Prostate gland (tissue), 2 donors: ENCODE measurements at regions not wholly inside any gene's neighbourhood (a gene's known extent, or its start where the extent isn't known, plus 50 kb on each side); places are given as distances from the start of the nearest gene placed in this dataset.

Experiments
- DNase-seq: peaks from one replicate; pipeline ENCODE4 v3.0.0-alpha.2; 2019; ENCODE audit warnings: low spot score
- H3K27ac ChIP-seq, 2 donors: fragments of 200-600 bp; sonication (generic); 2 replicates each; pipeline ENCODE4 v1.5.1; 2017 to 2019
- H3K27me3 ChIP-seq: fragments of 200-600 bp; sonication (generic); replicated peaks from 2 replicates; pipeline ENCODE4 v1.5.1; 2019; ENCODE audit not compliant: insufficient read depth
- H3K36me3 ChIP-seq, 2 donors: fragments of 200-600 bp; sonication (generic); 1 replicate in 1 of 2; 2 replicates in 1 of 2; pipeline versions ENCODE4 v1.5.1 to v1.8.1; 2017 to 2019
- H3K4me1 ChIP-seq: fragments of 200-600 bp; sonication (generic); replicated peaks from 2 replicates; pipeline ENCODE4 v1.5.1; 2019
- H3K4me3 ChIP-seq, 2 donors: fragments of 200-600 bp; sonication (generic); 2 replicates each; pipeline ENCODE4 v1.5.1; 2017 to 2019
- H3K9me3 ChIP-seq: fragments of 200-600 bp; sonication (generic); 2 replicates; pipeline ENCODE4 v1.5.1; 2017
- POLR2A ChIP-seq: fragments of 450-650 bp; IDR thresholded peaks from one replicate; pipeline ENCODE4 v1.6.1; 2016; ENCODE audit warnings: antibody characterized with exemption, mild to moderate bottlenecking
- POLR2AphosphoS5 ChIP-seq: sonication (generic); formaldehyde crosslinking; IDR thresholded peaks from one replicate; pipeline ENCODE4 v1.6.1; 2017; ENCODE audit warnings: antibody characterized with exemption
- WGBS: methylation state at CpG from one replicate; pipeline ENCODE4 v1.1.5; 2018; 5-methylcytosine and 5-hydroxymethylcytosine counted together
- intact Hi-C: fragments of 100-400 bp; cut with DNase I; formaldehyde crosslinking; loops from one replicate; pipeline ENCODE4 v1.14.2; 2022
- TF ChIP-seq, protein P1 (sequence below), 4 experiments: fragments of 200-600 bp in 2 of 4; fragments of 450-650 bp in 2 of 4; sonication (generic) in 2 of 4; IDR thresholded peaks; 1 replicate in 3 of 4; 2 replicates in 1 of 4; pipeline ENCODE4 v1.5.1; 2016 to 2019; ENCODE audit warnings: antibody characterized with exemption in 4 of 4, mild to moderate bottlenecking in 2 of 4, moderate library complexity in 2 of 4

DNA sequence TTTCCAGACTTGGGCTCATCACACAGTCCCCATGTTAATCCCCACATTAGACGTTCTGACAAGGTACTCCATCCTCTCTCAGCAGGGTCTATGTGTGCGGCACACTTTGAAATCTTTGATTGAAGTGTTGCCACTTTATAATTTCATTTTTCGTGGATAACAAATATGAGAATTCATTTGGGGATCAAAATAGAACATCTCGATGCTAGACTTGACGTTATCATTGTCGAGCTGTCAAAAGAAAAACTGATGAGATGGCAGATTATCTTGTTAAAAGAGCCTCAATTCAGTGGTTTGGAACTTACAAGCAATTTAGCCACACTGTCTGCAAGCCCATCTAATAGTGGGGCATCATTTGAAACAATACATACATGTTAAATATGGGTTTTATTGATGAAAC is 91.2 kb upstream of the SULT1C3 start:
- intact Hi-C loops: no loop called here
- WGBS: 86% methylated on average over 6 of the region's 6 CpGs

DNA sequence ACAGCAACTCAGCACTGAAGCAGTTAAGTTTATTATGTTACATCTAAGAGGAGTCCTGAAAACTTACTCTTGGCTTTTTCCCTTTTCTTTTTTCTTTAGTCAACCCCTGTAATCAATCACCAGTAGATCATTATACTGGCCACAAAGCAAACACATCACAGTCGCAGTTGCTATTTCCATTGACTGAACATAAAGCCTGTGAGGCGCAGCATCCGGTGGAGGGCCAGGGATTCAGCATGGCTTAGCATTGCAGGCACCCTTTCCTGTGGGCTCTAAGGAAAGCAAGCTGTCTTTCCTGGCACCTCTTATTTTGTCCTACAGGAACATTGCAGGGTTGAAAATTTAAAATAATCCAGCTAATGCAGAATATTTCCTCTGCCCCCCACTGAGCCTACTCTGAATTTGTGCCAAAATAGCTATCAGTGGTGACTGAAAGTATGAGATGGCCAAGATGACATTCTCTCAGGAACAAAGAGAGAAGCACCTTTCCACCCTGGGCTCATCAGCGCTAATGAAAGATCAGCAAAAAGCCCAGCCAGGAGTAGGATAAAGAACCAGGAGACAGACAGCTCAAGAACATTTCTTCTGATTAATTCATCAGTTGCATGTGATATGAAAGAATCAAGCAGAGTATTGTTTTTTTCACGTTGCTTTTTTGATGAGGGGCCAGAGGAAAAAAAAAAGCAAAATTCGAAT is 85.3 kb upstream of the SULT1C3 start:
- WGBS: 50% methylated on average over 6 of the region's 6 CpGs
- Histone ChIP-seq H3K27ac (no peak overlapping the region), H3K4me1 (no peaks in the 10 kb centered on the region), H3K9me3 (no peaks in the 10 kb centered on the region), H3K4me3 (no peak overlapping the region), H3K36me3 (no peaks in the 10 kb centered on the region), H3K27me3 (no peaks in the 10 kb centered on the region)
- intact Hi-C loops: no loop called here
- TF ChIP-seq POLR2AphosphoS5: no peak
- TF ChIP-seq POLR2A: no peak
- TF ChIP-seq, protein P1, sequence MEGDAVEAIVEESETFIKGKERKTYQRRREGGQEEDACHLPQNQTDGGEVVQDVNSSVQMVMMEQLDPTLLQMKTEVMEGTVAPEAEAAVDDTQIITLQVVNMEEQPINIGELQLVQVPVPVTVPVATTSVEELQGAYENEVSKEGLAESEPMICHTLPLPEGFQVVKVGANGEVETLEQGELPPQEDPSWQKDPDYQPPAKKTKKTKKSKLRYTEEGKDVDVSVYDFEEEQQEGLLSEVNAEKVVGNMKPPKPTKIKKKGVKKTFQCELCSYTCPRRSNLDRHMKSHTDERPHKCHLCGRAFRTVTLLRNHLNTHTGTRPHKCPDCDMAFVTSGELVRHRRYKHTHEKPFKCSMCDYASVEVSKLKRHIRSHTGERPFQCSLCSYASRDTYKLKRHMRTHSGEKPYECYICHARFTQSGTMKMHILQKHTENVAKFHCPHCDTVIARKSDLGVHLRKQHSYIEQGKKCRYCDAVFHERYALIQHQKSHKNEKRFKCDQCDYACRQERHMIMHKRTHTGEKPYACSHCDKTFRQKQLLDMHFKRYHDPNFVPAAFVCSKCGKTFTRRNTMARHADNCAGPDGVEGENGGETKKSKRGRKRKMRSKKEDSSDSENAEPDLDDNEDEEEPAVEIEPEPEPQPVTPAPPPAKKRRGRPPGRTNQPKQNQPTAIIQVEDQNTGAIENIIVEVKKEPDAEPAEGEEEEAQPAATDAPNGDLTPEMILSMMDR (IDR thresholded peaks at IDR 0.05): no peak
- DNase-seq: no peak

More for the DNA sequence above, 91.2 kb upstream of the SULT1C3 start:
- Histone ChIP-seq H3K9me3 (no peaks in the 10 kb centered on the region), H3K36me3 (no peaks in the 10 kb centered on the region), H3K4me3 (no peak overlapping the region), H3K27ac (no peak overlapping the region), H3K4me1 (no peaks in the 10 kb centered on the region), H3K27me3 (no peaks in the 10 kb centered on the region)
- TF ChIP-seq POLR2A (no peak), POLR2AphosphoS5 (no peak)
- TF ChIP-seq, protein P1 (IDR thresholded peaks at IDR 0.05): no peak
- no peak for DNase-seq

DNA sequence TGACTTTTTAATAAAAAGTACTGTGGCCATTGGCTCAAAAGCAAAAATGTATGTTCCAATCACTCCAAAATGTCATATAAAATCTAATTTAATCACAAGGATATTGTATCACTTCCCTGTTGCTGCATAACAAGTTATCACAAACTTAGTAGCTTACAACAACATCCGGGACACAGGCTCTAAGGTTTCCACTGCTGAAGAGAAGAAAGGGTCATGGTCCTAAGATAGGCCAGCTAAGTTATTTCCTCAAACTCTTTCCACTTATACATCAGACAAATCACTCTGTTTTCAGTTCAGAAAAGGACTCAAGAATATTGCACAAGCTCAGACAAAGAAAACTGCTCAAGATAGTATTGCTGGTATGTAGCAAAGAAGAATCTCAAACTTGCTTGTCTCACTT is 78.5 kb upstream of the SULT1C3 start:
- Histone ChIP-seq H3K27ac (no peak overlapping the region), H3K4me1 (no peaks in the 10 kb centered on the region), H3K36me3 (no peaks in the 10 kb centered on the region), H3K27me3 (no peaks in the 10 kb centered on the region), H3K9me3 (no peaks in the 10 kb centered on the region), H3K4me3 (no peak overlapping the region)
- DNase-seq: no peak
- TF ChIP-seq POLR2A (no peak), POLR2AphosphoS5 (no peak)
- TF ChIP-seq, protein P1 (IDR thresholded peaks at IDR 0.05): no peak
- 78% methylated on average over 1 of the region's 1 CpG for whole genome bisulfite sequencing
- intact Hi-C loops: no loop called here

DNA sequence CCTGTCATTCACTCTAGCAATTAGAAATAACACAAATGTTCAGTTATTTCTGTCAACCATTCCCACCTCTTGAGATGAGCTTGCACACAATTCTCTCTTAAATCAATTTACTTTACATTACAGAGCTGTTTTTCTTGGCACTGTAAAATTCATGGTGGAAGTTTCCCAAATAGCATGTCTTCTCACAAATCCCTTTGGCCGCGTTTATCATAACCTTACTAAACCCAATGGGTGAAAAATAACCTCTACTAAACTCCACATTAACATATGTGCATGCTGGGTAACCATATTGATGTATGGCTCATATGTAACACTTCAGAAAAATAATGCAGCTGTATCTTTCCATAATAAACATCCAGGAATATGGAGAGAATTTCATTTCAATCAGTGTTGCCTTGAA is 75.5 kb upstream of the SULT1C3 start:
- Histone ChIP-seq H3K4me1 (no peaks in the 10 kb centered on the region), H3K27me3 (no peaks in the 10 kb centered on the region), H3K9me3 (no peaks in the 10 kb centered on the region), H3K4me3 (no peak overlapping the region), H3K27ac (no peak overlapping the region), H3K36me3 (no peaks in the 10 kb centered on the region)
- DNase-seq: no peak
- WGBS: 41% methylated on average over 2 of the region's 2 CpGs
- TF ChIP-seq POLR2A: no peak
- TF ChIP-seq, protein P1 (IDR thresholded peaks at IDR 0.05): no peak
- no peak for TF ChIP-seq POLR2AphosphoS5
- intact Hi-C loops: no loop called here

DNA sequence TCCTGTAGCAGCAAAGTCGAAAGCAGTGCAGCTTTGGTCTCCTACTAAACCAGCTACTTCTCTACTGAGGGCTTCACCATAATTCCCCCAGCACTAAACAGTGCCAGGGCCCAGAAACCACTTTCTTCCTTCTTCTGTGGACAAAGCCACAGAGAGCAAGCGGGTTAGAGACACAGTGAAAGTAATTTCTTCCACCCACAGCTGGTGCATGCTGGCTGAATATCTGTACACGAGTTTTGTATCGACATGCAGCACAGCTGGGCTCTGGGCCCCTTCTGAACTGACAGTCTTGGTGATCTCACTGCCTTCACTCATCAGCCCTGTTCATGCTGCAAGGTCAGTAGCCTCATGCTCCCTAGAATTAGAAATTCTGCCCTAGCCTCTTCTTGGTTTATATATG is 74.0 kb upstream of the SULT1C3 start:
- H3K27me3 ChIP-seq: no peaks in the 10 kb centered on the region
- WGBS: 79% methylated on average over 4 of the region's 4 CpGs
- H3K9me3 ChIP-seq: no peaks in the 10 kb centered on the region
- intact Hi-C loops: no loop called here
- no peaks in the 10 kb centered on the region for H3K36me3 ChIP-seq
- H3K4me3 ChIP-seq: no peak overlapping the region
- no peak overlapping the region for H3K27ac ChIP-seq
- DNase-seq: no peak
- no peak for TF ChIP-seq POLR2A
- H3K4me1 ChIP-seq: no peaks in the 10 kb centered on the region
